Natural killer cell treated with Interleukin-12 subunit alpha and Interleukin-12 subunit beta and Interleukin-15 and Interleukin-18, amount 100 ng/mL, for 72 hours (primary cell): ENCODE measurements at regions not wholly inside any gene's neighbourhood (a gene's known extent, or its start where the extent isn't known, plus 50 kb on each side); places are given as distances from the start of the nearest gene placed in this dataset.

Source experiments
- ATAC-seq, 2 donors: fragments of 150-1000 bp; cut with Tn5 transposase in 1 of 2; sonication (Bioruptor Pico), chemical (Tn5 transposase) in 1 of 2; 2 replicates each; pipeline ENCODE4 v1.10.0; 2021
- DNase-seq: peaks from one replicate; pipeline ENCODE4 v3.0.0; 2022; ENCODE audit warnings: low spot score
- H3K27ac Mint-ChIP-seq, 2 donors: 1 replicate in 1 of 2; 2 replicates in 1 of 2; pipeline ENCODE4 v1.8.0; 2022; ENCODE audit warnings: mixed read lengths in 2 of 2, mild to moderate bottlenecking in 1 of 2, moderate library complexity in 1 of 2
- H3K27me3 Mint-ChIP-seq, 2 donors: 1 replicate in 1 of 2; 2 replicates in 1 of 2; pipeline ENCODE4 v1.8.0; 2022; ENCODE audit warnings: mixed read lengths in 2 of 2
- H3K36me3 Mint-ChIP-seq: one replicate; pipeline ENCODE4 v1.8.0; 2022; ENCODE audit warnings: mixed read lengths
- H3K4me1 Mint-ChIP-seq, 2 donors: 1 replicate in 1 of 2; 2 replicates in 1 of 2; pipeline ENCODE4 v1.8.0; 2022; ENCODE audit warnings: low read depth in 2 of 2, mixed read lengths in 2 of 2, mild to moderate bottlenecking in 1 of 2
- H3K4me3 Mint-ChIP-seq: one replicate; pipeline ENCODE4 v1.8.0; 2022; ENCODE audit warnings: mixed read lengths
- H3K9me3 Mint-ChIP-seq: 2 replicates; pipeline ENCODE4 v1.8.0; 2022; ENCODE audit warnings: mixed read lengths

GRCh38 chr2:220224691-220225543 is 597.5 kb downstream of the SLC4A3 start:
- Mint-ChIP-seq H3K9me3 (peaks cover 6% of the 10 kb centered on the region), H3K4me3 (no peak overlapping the region), H3K4me1 (no peaks in the 10 kb centered on the region), H3K27ac (no peak overlapping the region), H3K36me3 (no peaks in the 10 kb centered on the region), H3K27me3 (no peaks in the 10 kb centered on the region)
- ATAC-seq: no peak
- no peak for DNase-seq

- Mint-ChIP-seq H3K36me3 (no peaks in the 10 kb centered on the region), H3K27me3 (no peaks in the 10 kb centered on the region), H3K4me3 (no peak overlapping the region), H3K9me3 (peaks cover 6% of the 10 kb centered on the region), H3K4me1 (no peaks in the 10 kb centered on the region), H3K27ac (no peak overlapping the region)
- ATAC-seq (no peak), DNase-seq (no peak)
These were observed 598.6 kb downstream of the SLC4A3 start for GRCh38 chr2:220226076-220226475.

- ATAC-seq (no peak), DNase-seq (no peak)
- no peaks in the 10 kb centered on the region for H3K36me3 Mint-ChIP-seq
- H3K4me3 Mint-ChIP-seq: no peak overlapping the region
- H3K27ac Mint-ChIP-seq: no peak overlapping the region
- H3K9me3 Mint-ChIP-seq: peaks cover 6% of the 10 kb centered on the region
- H3K4me1 Mint-ChIP-seq: no peaks in the 10 kb centered on the region
- no peaks in the 10 kb centered on the region for H3K27me3 Mint-ChIP-seq
These were observed 599.1 kb downstream of the SLC4A3 start for GRCh38 chr2:220226546-220226945.

GRCh38 chr2:220227266-220227920 is 600.0 kb downstream of the SLC4A3 start:
- H3K4me1 Mint-ChIP-seq: no peaks in the 10 kb centered on the region
- DNase-seq (no peak), ATAC-seq (no peak)
- H3K9me3 Mint-ChIP-seq: peaks cover 6% of the 10 kb centered on the region
- no peaks in the 10 kb centered on the region for H3K36me3 Mint-ChIP-seq
- H3K27me3 Mint-ChIP-seq: no peaks in the 10 kb centered on the region
- H3K4me3 Mint-ChIP-seq: no peak overlapping the region
- H3K27ac Mint-ChIP-seq: no peak overlapping the region

- Mint-ChIP-seq H3K36me3 (no peaks in the 10 kb centered on the region), H3K27ac (no peak overlapping the region)
These were observed 601.0 kb downstream of the SLC4A3 start for GRCh38 chr2:220228310-220229006.

GRCh38 chr2:220240641-220241040 is 613.2 kb downstream of the SLC4A3 start:
- H3K36me3 Mint-ChIP-seq: no peaks in the 10 kb centered on the region
- H3K4me1 Mint-ChIP-seq: no peaks in the 10 kb centered on the region
- H3K4me3 Mint-ChIP-seq: no peak overlapping the region
- peaks cover 6% of the 10 kb centered on the region for H3K9me3 Mint-ChIP-seq
- H3K27me3 Mint-ChIP-seq: no peaks in the 10 kb centered on the region
- no peak overlapping the region for H3K27ac Mint-ChIP-seq
- no peak for DNase-seq
- no peak for ATAC-seq

More at GRCh38 chr2:220228310-220229006, 601.0 kb downstream of the SLC4A3 start:
- ATAC-seq: no peak
- H3K9me3 Mint-ChIP-seq: peaks cover 6% of the 10 kb centered on the region
- no peak for DNase-seq
- H3K4me3 Mint-ChIP-seq: no peak overlapping the region
- no peaks in the 10 kb centered on the region for H3K4me1 Mint-ChIP-seq
- no peaks in the 10 kb centered on the region for H3K27me3 Mint-ChIP-seq

- H3K4me1 Mint-ChIP-seq: no peaks in the 10 kb centered on the region
These were observed 614.0 kb downstream of the SLC4A3 start for GRCh38 chr2:220241423-220241822.

GRCh38 chr2:220243571-220243970 is 616.1 kb downstream of the SLC4A3 start:
- Mint-ChIP-seq H3K4me1 (no peaks in the 10 kb centered on the region), H3K9me3 (peaks cover 6% of the 10 kb centered on the region), H3K27me3 (no peaks in the 10 kb centered on the region), H3K4me3 (no peak overlapping the region), H3K27ac (no peak overlapping the region), H3K36me3 (no peaks in the 10 kb centered on the region)
- DNase-seq (no peak), ATAC-seq (no peak)

More at GRCh38 chr2:220241423-220241822, 614.0 kb downstream of the SLC4A3 start:
- DNase-seq (no peak), ATAC-seq (no peak)
- Mint-ChIP-seq H3K27me3 (no peaks in the 10 kb centered on the region), H3K4me3 (no peak overlapping the region), H3K36me3 (no peaks in the 10 kb centered on the region), H3K9me3 (peaks cover 6% of the 10 kb centered on the region), H3K27ac (no peak overlapping the region)

GRCh38 chr2:220246386-220246785 is 619.0 kb downstream of the SLC4A3 start:
- Mint-ChIP-seq H3K27me3 (no peaks in the 10 kb centered on the region), H3K27ac (no peak overlapping the region), H3K36me3 (no peaks in the 10 kb centered on the region), H3K4me3 (no peak overlapping the region), H3K9me3 (peaks cover 11% of the 10 kb centered on the region), H3K4me1 (no peaks in the 10 kb centered on the region)
- DNase-seq: no peak
- ATAC-seq: no peak

GRCh38 chr2:220247588-220248350 is 620.3 kb downstream of the SLC4A3 start:
- Mint-ChIP-seq H3K4me3 (no peak overlapping the region), H3K27me3 (no peaks in the 10 kb centered on the region), H3K4me1 (no peaks in the 10 kb centered on the region), H3K36me3 (no peaks in the 10 kb centered on the region), H3K27ac (no peak overlapping the region), H3K9me3 (peaks cover 15% of the 10 kb centered on the region)
- no peak for DNase-seq
- ATAC-seq: no peak

GRCh38 chr2:220259662-220260061 is 632.2 kb downstream of the SLC4A3 start:
- no peak overlapping the region for H3K27ac Mint-ChIP-seq
- H3K4me1 Mint-ChIP-seq: no peaks in the 10 kb centered on the region
- DNase-seq (no peak), ATAC-seq (no peak)
- H3K4me3 Mint-ChIP-seq: no peak overlapping the region
- H3K9me3 Mint-ChIP-seq: peaks cover 12% of the 10 kb centered on the region
- H3K36me3 Mint-ChIP-seq: no peaks in the 10 kb centered on the region
- no peaks in the 10 kb centered on the region for H3K27me3 Mint-ChIP-seq

- Mint-ChIP-seq H3K36me3 (no peaks in the 10 kb centered on the region), H3K4me3 (no peak overlapping the region), H3K27me3 (no peaks in the 10 kb centered on the region), H3K4me1 (no peaks in the 10 kb centered on the region), H3K27ac (no peak overlapping the region), H3K9me3 (peaks cover 3% of the 10 kb centered on the region)
- DNase-seq (no peak), ATAC-seq (no peak)
These were observed 635.9 kb downstream of the SLC4A3 start for GRCh38 chr2:220263300-220263699.

GRCh38 chr2:220269367-220269766 is 641.9 kb downstream of the SLC4A3 start:
- no peak overlapping the region for H3K4me3 Mint-ChIP-seq
- no peaks in the 10 kb centered on the region for H3K36me3 Mint-ChIP-seq
- H3K27me3 Mint-ChIP-seq: no peaks in the 10 kb centered on the region
- no peak overlapping the region for H3K27ac Mint-ChIP-seq
- peaks cover 3% of the 10 kb centered on the region for H3K9me3 Mint-ChIP-seq
- ATAC-seq (no peak), DNase-seq (no peak)
- no peaks in the 10 kb centered on the region for H3K4me1 Mint-ChIP-seq
